Esophagus muscularis mucosa (tissue), 4 donors: ENCODE measurements at regions not wholly inside any gene's neighbourhood (a gene's known extent, or its start where the extent isn't known, plus 50 kb on each side); places are given as distances from the start of the nearest gene placed in this dataset.

Source experiments
- DNase-seq: peaks from one replicate; pipeline ENCODE4 v3.0.0-alpha.2; 2017; ENCODE audit errors: extremely low spot score
- H3K27ac ChIP-seq, 4 donors: fragments of 200-600 bp; sonication (generic); replicated peaks in 1 of 4; 1 replicate in 3 of 4; 2 replicates in 1 of 4; pipeline ENCODE4 v1.5.1; 2016 to 2019; ENCODE audit warnings: mild to moderate bottlenecking in 1 of 4
- H3K27me3 ChIP-seq, 4 donors: fragments of 200-600 bp; sonication (generic); one replicate each; pipeline versions ENCODE4 v1.5.1 to v1.6.0; 2016 to 2019
- H3K36me3 ChIP-seq, 4 donors: fragments of 200-600 bp; sonication (generic); one replicate each; pipeline ENCODE4 v1.5.1; 2016 to 2019
- H3K4me1 ChIP-seq, 4 donors: fragments of 200-600 bp; sonication (generic); one replicate each; pipeline ENCODE4 v1.5.1; 2016 to 2019
- H3K4me3 ChIP-seq, 4 donors: fragments of 200-600 bp; sonication (generic); 1 replicate in 2 of 4; 2 replicates in 2 of 4; pipeline ENCODE4 v1.5.1; 2016 to 2019; ENCODE audit warnings: mild to moderate bottlenecking in 4 of 4, moderate library complexity in 1 of 4
- H3K9me3 ChIP-seq, 4 donors: fragments of 200-600 bp; sonication (generic); 1 replicate in 3 of 4; 2 replicates in 1 of 4; pipeline ENCODE4 v1.5.1; 2016 to 2019
- EP300 ChIP-seq: sonication (generic); formaldehyde crosslinking; IDR thresholded peaks from one replicate; pipeline ENCODE4 v1.6.1; 2017; ENCODE audit warnings: antibody characterized with exemption
- POLR2A ChIP-seq: fragments of 450-650 bp; IDR thresholded peaks from one replicate; pipeline ENCODE4 v1.6.1; 2017; ENCODE audit warnings: antibody characterized with exemption, moderate library complexity, mild to moderate bottlenecking, low read depth
- POLR2AphosphoS5 ChIP-seq, 2 donors: sonication (generic); formaldehyde crosslinking; IDR thresholded peaks; one replicate each; pipeline ENCODE4 v1.6.1; 2017; ENCODE audit warnings: antibody characterized with exemption in 2 of 2
- WGBS: methylation state at CpG from one replicate; pipeline ENCODE4 v1.1.5; 2018; 5-methylcytosine and 5-hydroxymethylcytosine counted together
- intact Hi-C: fragments of 100-400 bp; cut with DNase I; formaldehyde crosslinking; loops from one replicate; pipeline ENCODE4 v1.15.1; 2023
- TF ChIP-seq, protein P1 (sequence below), 3 experiments: fragments of 200-600 bp in 2 of 3; fragments of 450-650 bp in 1 of 3; sonication (generic) in 2 of 3; IDR thresholded peaks; one replicate each; pipeline ENCODE4 v1.5.1; 2017 to 2019; ENCODE audit warnings: antibody characterized with exemption in 3 of 3, mild to moderate bottlenecking in 2 of 3, moderate library complexity in 1 of 3

DNA sequence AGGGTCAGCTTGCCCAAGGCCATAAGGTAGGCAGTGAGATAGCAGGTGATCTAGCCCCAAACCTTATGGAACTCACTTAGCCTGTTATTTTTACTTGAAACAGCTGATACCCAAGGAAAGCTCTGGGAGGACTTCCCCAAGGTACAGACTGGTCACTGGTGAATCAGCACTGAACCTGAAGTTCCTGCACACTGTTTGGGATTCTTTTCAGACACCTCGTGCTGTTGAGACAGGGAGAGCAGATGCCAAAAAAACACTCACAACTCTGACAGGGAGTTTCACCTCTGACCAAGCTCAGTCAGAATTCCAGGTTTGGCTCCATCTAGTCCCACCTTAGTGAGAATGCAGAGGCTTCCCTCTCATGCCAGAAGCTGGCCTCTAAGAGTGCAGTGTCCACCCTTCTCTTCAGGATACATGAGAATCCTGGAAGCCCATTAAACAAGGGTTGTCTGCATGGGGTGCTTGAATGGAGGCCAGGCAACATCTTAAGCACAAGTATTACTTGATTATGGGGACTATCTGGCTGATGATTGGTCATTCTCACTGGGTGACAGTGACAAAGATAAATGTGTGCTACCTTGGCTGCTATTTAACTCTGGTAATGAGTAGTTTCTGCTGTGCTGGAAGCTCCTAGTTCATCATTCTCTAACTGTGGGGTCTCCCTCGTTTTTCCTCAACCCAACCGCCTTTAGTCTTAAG lies 122.8 kb upstream of the SLIT3 start:
- intact Hi-C loops = no loop called here
- Histone ChIP-seq H3K27ac (no peak overlapping the region), H3K4me3 (no peak overlapping the region), H3K9me3 (no peaks in the 10 kb centered on the region), H3K27me3 (no peaks in the 10 kb centered on the region), H3K36me3 (no peaks in the 10 kb centered on the region), H3K4me1 (peaks cover 0 to under 1% (median 0%) of the 10 kb centered on the region in 4 donors)
- WGBS = 84% methylated on average over 2 of the region's 3 CpGs
- no peak for DNase-seq
- TF ChIP-seq EP300 (no peak), POLR2AphosphoS5 (IDR thresholded peaks at IDR 0.05) (no peak), POLR2A (no peak)
- TF ChIP-seq, protein P1, sequence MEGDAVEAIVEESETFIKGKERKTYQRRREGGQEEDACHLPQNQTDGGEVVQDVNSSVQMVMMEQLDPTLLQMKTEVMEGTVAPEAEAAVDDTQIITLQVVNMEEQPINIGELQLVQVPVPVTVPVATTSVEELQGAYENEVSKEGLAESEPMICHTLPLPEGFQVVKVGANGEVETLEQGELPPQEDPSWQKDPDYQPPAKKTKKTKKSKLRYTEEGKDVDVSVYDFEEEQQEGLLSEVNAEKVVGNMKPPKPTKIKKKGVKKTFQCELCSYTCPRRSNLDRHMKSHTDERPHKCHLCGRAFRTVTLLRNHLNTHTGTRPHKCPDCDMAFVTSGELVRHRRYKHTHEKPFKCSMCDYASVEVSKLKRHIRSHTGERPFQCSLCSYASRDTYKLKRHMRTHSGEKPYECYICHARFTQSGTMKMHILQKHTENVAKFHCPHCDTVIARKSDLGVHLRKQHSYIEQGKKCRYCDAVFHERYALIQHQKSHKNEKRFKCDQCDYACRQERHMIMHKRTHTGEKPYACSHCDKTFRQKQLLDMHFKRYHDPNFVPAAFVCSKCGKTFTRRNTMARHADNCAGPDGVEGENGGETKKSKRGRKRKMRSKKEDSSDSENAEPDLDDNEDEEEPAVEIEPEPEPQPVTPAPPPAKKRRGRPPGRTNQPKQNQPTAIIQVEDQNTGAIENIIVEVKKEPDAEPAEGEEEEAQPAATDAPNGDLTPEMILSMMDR (IDR thresholded peaks at IDR 0.05) = no peak

DNA sequence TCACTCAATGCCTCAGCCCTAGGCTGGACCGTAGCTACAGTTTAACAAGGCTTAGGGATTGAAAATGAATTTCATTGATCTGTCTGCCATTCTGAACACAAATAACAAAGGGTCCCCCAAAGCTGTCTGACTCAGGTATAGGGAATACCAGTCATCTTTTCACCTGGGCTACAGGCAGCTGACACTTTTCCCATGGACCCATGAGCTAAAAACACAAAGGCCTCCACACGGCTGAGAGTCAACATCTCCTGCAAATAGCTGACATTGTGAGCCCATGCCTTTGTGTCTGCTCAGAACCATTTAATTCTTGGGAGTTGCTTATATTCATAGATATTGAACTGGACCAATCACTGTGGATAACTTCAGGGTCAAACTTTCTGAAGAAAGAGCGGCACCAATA lies 121.1 kb upstream of the SLIT3 start:
- intact Hi-C loops = no loop called here
- 91% methylated on average over 3 of the region's 3 CpGs for WGBS
- Histone ChIP-seq H3K27me3 (no peaks in the 10 kb centered on the region), H3K4me1 (peaks cover 0 to under 1% (median 0%) of the 10 kb centered on the region in 4 donors), H3K4me3 (no peak overlapping the region), H3K27ac (no peak overlapping the region), H3K36me3 (no peaks in the 10 kb centered on the region), H3K9me3 (no peaks in the 10 kb centered on the region)
- no peak for TF ChIP-seq POLR2A
- no peak for TF ChIP-seq POLR2AphosphoS5 (IDR thresholded peaks at IDR 0.05)
- no peak for TF ChIP-seq EP300
- TF ChIP-seq, protein P1 (IDR thresholded peaks at IDR 0.05) = no peak
- no peak for DNase-seq

GRCh38 chr5:169421677-169422076 lies 120.7 kb upstream of the SLIT3 start:
- Histone ChIP-seq H3K4me3 (no peak overlapping the region), H3K27ac (no peak overlapping the region), H3K36me3 (no peaks in the 10 kb centered on the region), H3K4me1 (peaks cover 0 to 5% (median 0%) of the 10 kb centered on the region in 4 donors), H3K27me3 (no peaks in the 10 kb centered on the region), H3K9me3 (no peaks in the 10 kb centered on the region)
- TF ChIP-seq EP300 (no peak), POLR2A (no peak), POLR2AphosphoS5 (IDR thresholded peaks at IDR 0.05) (no peak)
- TF ChIP-seq, protein P1 (IDR thresholded peaks at IDR 0.05) = no peak
- intact Hi-C loops = no loop called here
- DNase-seq = no peak
- 75% methylated on average over 2 of the region's 2 CpGs for WGBS

DNA sequence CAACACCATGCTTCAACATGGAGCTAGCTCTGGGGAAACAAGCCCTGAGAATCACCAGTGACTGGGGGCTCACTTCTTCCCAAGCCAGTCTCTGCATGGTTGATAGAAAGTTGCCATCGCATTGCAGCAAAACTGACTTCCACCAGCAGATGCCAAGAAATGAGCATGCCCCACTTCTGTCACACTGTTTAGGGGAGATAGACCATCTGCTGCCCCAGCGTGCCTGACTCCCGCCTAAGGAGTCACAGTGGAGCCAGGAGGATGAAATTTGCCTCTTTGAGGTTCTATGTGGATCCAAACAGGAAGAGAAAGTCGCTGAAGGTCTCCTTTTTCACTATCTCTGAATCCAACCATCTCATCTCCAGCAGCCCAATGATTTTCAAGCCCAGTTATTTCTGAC lies 116.7 kb upstream of the SLIT3 start:
- Histone ChIP-seq H3K27me3 (no peaks in the 10 kb centered on the region), H3K27ac (no peak overlapping the region), H3K9me3 (no peaks in the 10 kb centered on the region), H3K4me3 (no peak overlapping the region), H3K36me3 (no peaks in the 10 kb centered on the region), H3K4me1 (peaks cover 0 to 6% (median 0%) of the 10 kb centered on the region in 4 donors)
- 100% methylated on average over 2 of the region's 4 CpGs for WGBS
- intact Hi-C loops = no loop called here
- TF ChIP-seq POLR2AphosphoS5 (IDR thresholded peaks at IDR 0.05) (no peak), POLR2A (no peak), EP300 (no peak)
- TF ChIP-seq, protein P1 (IDR thresholded peaks at IDR 0.05) = no peak
- DNase-seq = no peak
